HepG2 (cell line): ENCODE measurements at regions not wholly inside any gene's neighbourhood (a gene's known extent, or its start where the extent isn't known, plus 50 kb on each side); places are given as distances from the start of the nearest gene placed in this dataset.

ENCODE experiments used
- ATAC-seq: fragments of 200-7000 bp; cut with Tn5 transposase; 3 replicates; pipeline ENCODE4 v1.9.1; 2020; ENCODE audit warnings: mild to moderate bottlenecking, moderate library complexity
- BruUV-seq: library from RNA; stranded (reverse); fragments of 400-500 nt; replicated peaks from 2 replicates; lab custom pipeline; 2021; lab: Mats Ljungman, UMichigan
- CTCF ChIA-PET: fragments of 300-600 bp; formaldehyde crosslinking; extraction: SDS; loops from one replicate; lab custom pipeline; 2021; ENCODE audit warnings: low total read pairs, inconsistent platforms, low intra/inter-chr PET ratio; lab: Yijun Ruan, JAX
- POLR2A ChIA-PET: fragments of 350-600 bp; sonication (Branson Sonifier 250); formaldehyde crosslinking; loops from one replicate; lab custom pipeline; 2020; ENCODE audit warnings: antibody characterized with exemption, inconsistent platforms; lab: Yijun Ruan, JAX
- DNase-seq: peaks from one replicate; pipeline ENCODE4 v3.0.0-alpha.2; 2015; ENCODE audit warnings: low spot score
- FAIRE-seq: peaks from 3 replicates; lab custom pipeline; 2011; peaks lifted over from hg19 to GRCh38; lab: Jason Lieb, UNC
- H2AFZ ChIP-seq: one replicate; pipeline ENCODE4 v1.6.1; 2011; ENCODE audit warnings: low read length, inconsistent platforms
- H3K27ac ChIP-seq: fragments of 300-600 bp; 3 replicates; pipeline ENCODE4 v1.8.0; 2011; ENCODE audit warnings: mixed run types, mild to moderate bottlenecking, mixed read lengths, low read length, inconsistent platforms; ENCODE audit not compliant: insufficient read depth; ENCODE audit errors: extremely low read length
- H3K27me3 ChIP-seq, 2 experiments: fragments of 200-600 bp in 1 of 2; 2 replicates in 1 of 2; 3 replicates in 1 of 2; pipeline versions ENCODE4 v1.6.0 to v1.8.0; 2011; ENCODE audit warnings: low read length in 2 of 2, mild to moderate bottlenecking in 2 of 2, moderate library complexity in 2 of 2, inconsistent platforms in 1 of 2; ENCODE audit not compliant: insufficient read depth in 2 of 2, control insufficient read depth in 1 of 2
- H3K36me3 ChIP-seq, 2 experiments: fragments of 200-600 bp in 1 of 2; replicated peaks in 1 of 2; 2 replicates in 1 of 2; 3 replicates in 1 of 2; pipeline versions ENCODE4 v1.5.1 to v1.8.0; 2011; ENCODE audit warnings: low read length in 2 of 2, inconsistent platforms in 1 of 2; ENCODE audit not compliant: insufficient read depth in 2 of 2, control insufficient read depth in 1 of 2
- H3K4me1 ChIP-seq: 2 replicates; pipeline ENCODE4 v1.5.1; 2012; ENCODE audit warnings: low read length, inconsistent platforms; ENCODE audit not compliant: insufficient read depth
- H3K4me2 ChIP-seq: 2 replicates; pipeline ENCODE4 v1.6.0; 2011; ENCODE audit warnings: low read depth, low read length, inconsistent platforms
- H3K4me3 ChIP-seq, 3 experiments: fragments of 200-600 bp in 1 of 3; sonication (generic), shearing (Covaris generic) in 1 of 3; replicated peaks in 1 of 3; 2 replicates each; pipeline ENCODE4 v1.5.1; 2011 to 2016; ENCODE audit warnings: low read length in 3 of 3, inconsistent platforms in 2 of 3, low read depth in 2 of 3, mild to moderate bottlenecking in 2 of 3, control low read depth in 1 of 3, mixed read lengths in 1 of 3; ENCODE audit not compliant: insufficient read depth in 1 of 3
- H3K79me2 ChIP-seq: one replicate; pipeline ENCODE4 v1.6.1; 2011; ENCODE audit warnings: low read length, inconsistent platforms; ENCODE audit not compliant: insufficient read depth
- H3K9ac ChIP-seq: 2 replicates; pipeline ENCODE4 v1.6.0; 2011; ENCODE audit warnings: mild to moderate bottlenecking, low read depth, low read length, inconsistent platforms; ENCODE audit not compliant: insufficient read depth
- H3K9me3 ChIP-seq: 2 replicates; pipeline ENCODE4 v1.5.1; 2012; ENCODE audit warnings: mild to moderate bottlenecking, low read length
- H4K20me1 ChIP-seq: 2 replicates; pipeline ENCODE4 v1.6.0; 2011; ENCODE audit warnings: inconsistent platforms, mild to moderate bottlenecking, low read length, moderate library complexity; ENCODE audit not compliant: insufficient read depth
- CBX5 ChIP-seq: sonication (generic); formaldehyde crosslinking; IDR thresholded peaks from 2 replicates; pipeline ENCODE4 v1.4.0; 2020; ENCODE audit warnings: missing genetic modification reagents, borderline replicate concordance
- CCAR2 ChIP-seq: fragments of 200-400 bp; formaldehyde crosslinking; optimal IDR thresholded peaks from 2 replicates; pipeline ENCODE3; 2018; ENCODE audit warnings: low read depth, mild to moderate bottlenecking, low read length, moderate library complexity
- GTF2F1 ChIP-seq: fragments of 150-350 bp; IDR thresholded peaks from 2 replicates; pipeline ENCODE4 v1.6.1; 2014; ENCODE audit warnings: low read length
- HDAC1 ChIP-seq: sonication (generic); formaldehyde crosslinking; IDR thresholded peaks from 2 replicates; pipeline ENCODE4 v1.5.1; 2020; ENCODE audit warnings: mild to moderate bottlenecking, missing genetic modification reagents
- HNRNPH1 ChIP-seq: fragments of 200-400 bp; formaldehyde crosslinking; optimal IDR thresholded peaks from 2 replicates; pipeline ENCODE3; 2017; ENCODE audit warnings: mild to moderate bottlenecking, low read depth, low read length
- POLR2A ChIP-seq, 2 experiments: IDR thresholded peaks; 2 replicates each; pipeline ENCODE4 v1.6.1; 2011; ENCODE audit warnings: low read depth in 2 of 2, low read length in 2 of 2, mild to moderate bottlenecking in 1 of 2, moderate library complexity in 1 of 2; ENCODE audit not compliant: insufficient read depth in 1 of 2
- RAD21 ChIP-seq: fragments of 450-650 bp; formaldehyde crosslinking; IDR thresholded peaks from 2 replicates; pipeline ENCODE4 v1.5.0; 2020; ENCODE audit warnings: mild to moderate bottlenecking
- SALL1 ChIP-seq: sonication (generic); formaldehyde crosslinking; IDR thresholded peaks from 2 replicates; pipeline ENCODE4 v1.8.0; 2022; ENCODE audit warnings: mild to moderate bottlenecking, missing genetic modification reagents
- SMAD1 ChIP-seq: sonication (generic); formaldehyde crosslinking; IDR thresholded peaks from 2 replicates; pipeline ENCODE4 v1.4.0; 2020; ENCODE audit warnings: missing genetic modification reagents, low read depth, mild to moderate bottlenecking, borderline replicate concordance
- THYN1 ChIP-seq: sonication (generic); formaldehyde crosslinking; IDR thresholded peaks from 2 replicates; pipeline ENCODE4 v1.8.1; 2023; ENCODE audit warnings: low read depth, mild to moderate bottlenecking, moderate library complexity, missing genetic modification reagents, borderline replicate concordance
- ZKSCAN1 ChIP-seq: fragments of 150-350 bp; IDR thresholded peaks from 2 replicates; pipeline ENCODE4 v1.6.1; 2014; ENCODE audit warnings: low read length
- ZNF556 ChIP-seq: sonication (generic); formaldehyde crosslinking; IDR thresholded peaks from 2 replicates; pipeline ENCODE4 v1.4.0; 2020; ENCODE audit warnings: mild to moderate bottlenecking, missing genetic modification reagents, borderline replicate concordance
- WGBS: methylation state at CpG from one replicate; pipeline ENCODE4 v1.1.6; 2017; ENCODE audit warnings: low lambda C conversion rate; 5-methylcytosine and 5-hydroxymethylcytosine counted together
- in situ Hi-C: cut with HindIII; loops from 2 replicates; pipeline ENCODE4 v1.10.0; 2017; ENCODE audit warnings: low pct_unique_long_range_greater_than_20kb; ENCODE audit not compliant: extremely low pct_ligation_motif_present
- intact Hi-C: fragments of 100-400 bp; cut with micrococcal nuclease; formaldehyde crosslinking; loops from one replicate; pipeline ENCODE4 v1.10.0; 2022; ENCODE audit not compliant: unreplicated experiment
- TF ChIP-seq, protein P1 (sequence below): sonication (generic); formaldehyde crosslinking; IDR thresholded peaks from 2 replicates; pipeline ENCODE4 v1.4.0; 2020; ENCODE audit warnings: mild to moderate bottlenecking, missing genetic modification reagents

DNA sequence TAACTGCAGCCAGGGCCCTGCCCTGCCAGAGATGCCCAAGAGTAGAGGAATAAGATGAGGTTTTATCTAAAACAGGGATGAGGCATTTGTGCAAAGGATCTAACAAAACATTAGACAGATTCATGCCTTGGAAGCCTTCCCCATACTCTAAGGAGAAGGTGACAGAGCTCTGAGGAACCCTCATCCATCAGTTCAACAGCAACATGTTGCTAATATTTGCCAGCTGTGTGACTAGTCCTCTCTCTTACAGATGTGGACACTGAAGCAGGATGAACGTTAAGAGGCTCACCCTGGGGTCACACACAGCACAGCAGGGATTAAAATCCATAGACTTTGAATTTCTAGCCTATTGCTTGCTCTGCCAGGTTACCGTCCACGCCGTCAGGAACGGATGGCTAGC, 99.0 kb downstream of the ZBTB18 start:
- intact Hi-C loops: no loop called here
- Histone ChIP-seq H3K4me1 (peaks cover 7% of the 10 kb centered on the region), H3K4me2 (no peak overlapping the region), H3K9me3 (no peaks in the 10 kb centered on the region), H2AFZ (no peak overlapping the region), H3K27ac (no peak overlapping the region), H3K79me2 (no peaks in the 10 kb centered on the region), H4K20me1 (no peaks in the 10 kb centered on the region), H3K27me3 (peaks cover 0 to 5% of the 10 kb centered on the region in 2 experiments; a peak in 3 of 5 replicates), H3K36me3 (no peaks in the 10 kb centered on the region), H3K9ac (no peak overlapping the region), H3K4me3 (no peak overlapping the region)
- CTCF ChIA-PET: no interaction called here
- TF ChIP-seq THYN1 (CRISPR knock-in tag) (no peak), POLR2A (IDR thresholded peaks at IDR 0.05; ENCODE audit: insufficient read depth in 1 of 2, low read depth in 2 of 2, low read length in 2 of 2) (no peak), SMAD1 (CRISPR knock-in tag) (no peak), HDAC1 (CRISPR knock-in tag) (no peak), HNRNPH1 (no peak), CBX5 (CRISPR knock-in tag) (no peak), GTF2F1 (no peak), RAD21 (CRISPR knock-in tag) (no peak), ZNF556 (CRISPR knock-in tag) (no peak), SALL1 (CRISPR knock-in tag) (no peak)
- TF ChIP-seq, protein P1, sequence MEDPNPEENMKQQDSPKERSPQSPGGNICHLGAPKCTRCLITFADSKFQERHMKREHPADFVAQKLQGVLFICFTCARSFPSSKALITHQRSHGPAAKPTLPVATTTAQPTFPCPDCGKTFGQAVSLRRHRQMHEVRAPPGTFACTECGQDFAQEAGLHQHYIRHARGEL (CRISPR knock-in tag): no peak
- 53% methylated on average over 3 of the region's 5 CpGs for WGBS
- no TSS peak for BruUV-seq
- POLR2A ChIA-PET: no interaction called here
- FAIRE-seq: no peak
- no peak for ATAC-seq
- DNase-seq: no peak
- in situ Hi-C loops: no loop called here

DNA sequence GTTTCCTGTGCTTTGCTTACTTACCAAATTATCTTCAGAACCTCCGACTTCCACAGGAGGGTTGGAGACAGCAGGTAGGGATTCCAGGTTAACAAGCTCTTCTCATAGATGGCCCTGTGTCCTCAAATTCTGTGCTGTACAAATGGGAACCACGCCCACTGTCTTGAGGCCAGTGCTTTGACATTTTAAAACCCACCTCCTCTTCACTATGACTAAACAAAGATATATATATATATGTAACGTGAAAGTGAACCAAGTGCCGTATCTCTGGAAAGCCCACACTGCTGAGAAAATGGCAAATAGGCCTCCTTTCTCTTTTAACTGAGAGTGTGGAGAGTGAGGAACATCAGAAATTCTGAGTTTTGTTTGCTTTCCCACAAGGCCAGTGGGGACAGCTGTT, 99.6 kb downstream of the ZBTB18 start:
- H3K9me3 ChIP-seq: no peaks in the 10 kb centered on the region
- H3K4me1 ChIP-seq: peaks cover 13% of the 10 kb centered on the region
- DNase-seq (no peak), FAIRE-seq (no peak), ATAC-seq (no peak)
- no peaks in the 10 kb centered on the region for H3K36me3 ChIP-seq
- no peak overlapping the region for H3K4me2 ChIP-seq
- no peak overlapping the region for H3K27ac ChIP-seq
- in situ Hi-C loops (no loop called here), intact Hi-C loops (no loop called here)
- BruUV-seq: no TSS peak
- peaks cover 0 to 9% of the 10 kb centered on the region in 2 experiments; a peak in 3 of 5 replicates for H3K27me3 ChIP-seq
- H3K9ac ChIP-seq: no peak overlapping the region
- H3K79me2 ChIP-seq: no peaks in the 10 kb centered on the region
- H2AFZ ChIP-seq: no peak overlapping the region
- H4K20me1 ChIP-seq: no peaks in the 10 kb centered on the region
- H3K4me3 ChIP-seq: no peak overlapping the region
- CTCF ChIA-PET: no interaction called here
- POLR2A ChIA-PET: no interaction called here
- 45% methylated on average over 4 of the region's 4 CpGs for WGBS
- TF ChIP-seq CCAR2: no peak
- TF ChIP-seq ZKSCAN1: no peak
